HCT116 (cell line): ENCODE measurements at regions not wholly inside any gene's neighbourhood (a gene's known extent, or its start where the extent isn't known, plus 50 kb on each side); places are given as distances from the start of the nearest gene placed in this dataset.

Source experiments
- CTCF ChIP-seq, 3 experiments: fragments of 200-600 bp in 1 of 3; sonication (generic) in 1 of 3; IDR thresholded peaks in 2 of 3; conservative IDR thresholded peaks in 1 of 3; 2 replicates each; pipeline ENCODE4 v1.5.1; 2012 to 2017; ENCODE audit warnings: low read depth in 2 of 3, low read length in 2 of 3, antibody characterized with exemption in 1 of 3, borderline replicate concordance in 1 of 3, control low read depth in 1 of 3, mild to moderate bottlenecking in 1 of 3, mixed read lengths in 1 of 3, mixed run types in 1 of 3, moderate library complexity in 1 of 3; ENCODE audit not compliant: insufficient read depth in 1 of 3
- EZH2phosphoT487 ChIP-seq: fragments of 200-600 bp; IDR thresholded peaks from 2 replicates; pipeline ENCODE4 v1.6.1; 2018; ENCODE audit warnings: antibody characterized with exemption, borderline replicate concordance
- MAX ChIP-seq: IDR thresholded peaks from 2 replicates; pipeline ENCODE4 v1.6.1; 2012
- POLR2A ChIP-seq: IDR thresholded peaks from 2 replicates; pipeline ENCODE4 v1.7.0; 2011; ENCODE audit warnings: borderline replicate concordance; ENCODE audit not compliant: insufficient read depth, insufficient read length; ENCODE audit errors: extremely low read depth

- TF ChIP-seq CTCF (IDR thresholded peaks at IDR 0.05 in 2 of 3, conservative IDR thresholded peaks at IDR 0.05 in 1 of 3; ENCODE audit: borderline replicate concordance in 1 of 3, insufficient read depth in 1 of 3, low read depth in 2 of 3, low read length in 2 of 3): no peak
- no peak for TF ChIP-seq MAX
- TF ChIP-seq POLR2A: no peak
- no peak for TF ChIP-seq EZH2phosphoT487
These were observed 524.0 kb downstream of the IPMK start for GRCh38 chr10:57743711-57744110.
